ENCODE measurements at regions not wholly inside any gene's neighbourhood (a gene's known extent, or its start where the extent isn't known, plus 50 kb on each side); places are given as distances from the start of the nearest gene placed in this dataset.

- no peak for TF ChIP-seq CTCF (IDR thresholded peaks at IDR 0.05)
- no peak for TF ChIP-seq ZNF121 (CRISPR knock-in tag; IDR thresholded peaks at IDR 0.05)
- no peak for TF ChIP-seq ETV6 (CRISPR knock-in tag; IDR thresholded peaks at IDR 0.05)
- no peak for TF ChIP-seq ATF3 (CRISPR knock-in tag; conservative IDR thresholded peaks at IDR 0.05)
- TF ChIP-seq STAT6 (CRISPR knock-in tag; conservative IDR thresholded peaks at IDR 0.05; ENCODE audit: low read depth) = no peak
- TF ChIP-seq IRF1 (CRISPR knock-in tag; IDR thresholded peaks at IDR 0.05) = no peak
- TF ChIP-seq JUN (CRISPR knock-in tag; IDR thresholded peaks at IDR 0.05) = no peak
- no peak for TF ChIP-seq TEAD1 (CRISPR knock-in tag; IDR thresholded peaks at IDR 0.05)
- TF ChIP-seq MAX (CRISPR knock-in tag; IDR thresholded peaks at IDR 0.05) = no peak
Measured at GRCh38 chr17:70934835-70935234, 765.5 kb downstream of the KCNJ2 start.
